ENCODE measurements at regions not wholly inside any gene's neighbourhood (a gene's known extent, or its start where the extent isn't known, plus 50 kb on each side); places are given as distances from the start of the nearest gene placed in this dataset.

- TF ChIP-seq, protein P1, sequence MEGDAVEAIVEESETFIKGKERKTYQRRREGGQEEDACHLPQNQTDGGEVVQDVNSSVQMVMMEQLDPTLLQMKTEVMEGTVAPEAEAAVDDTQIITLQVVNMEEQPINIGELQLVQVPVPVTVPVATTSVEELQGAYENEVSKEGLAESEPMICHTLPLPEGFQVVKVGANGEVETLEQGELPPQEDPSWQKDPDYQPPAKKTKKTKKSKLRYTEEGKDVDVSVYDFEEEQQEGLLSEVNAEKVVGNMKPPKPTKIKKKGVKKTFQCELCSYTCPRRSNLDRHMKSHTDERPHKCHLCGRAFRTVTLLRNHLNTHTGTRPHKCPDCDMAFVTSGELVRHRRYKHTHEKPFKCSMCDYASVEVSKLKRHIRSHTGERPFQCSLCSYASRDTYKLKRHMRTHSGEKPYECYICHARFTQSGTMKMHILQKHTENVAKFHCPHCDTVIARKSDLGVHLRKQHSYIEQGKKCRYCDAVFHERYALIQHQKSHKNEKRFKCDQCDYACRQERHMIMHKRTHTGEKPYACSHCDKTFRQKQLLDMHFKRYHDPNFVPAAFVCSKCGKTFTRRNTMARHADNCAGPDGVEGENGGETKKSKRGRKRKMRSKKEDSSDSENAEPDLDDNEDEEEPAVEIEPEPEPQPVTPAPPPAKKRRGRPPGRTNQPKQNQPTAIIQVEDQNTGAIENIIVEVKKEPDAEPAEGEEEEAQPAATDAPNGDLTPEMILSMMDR (IDR thresholded peaks at IDR 0.05; ENCODE audit: extremely low read depth in 1 of 2, insufficient read depth in 1 of 2, low read depth in 1 of 2, low read length in 2 of 2), result no peak
- TF ChIP-seq POLR2A (IDR thresholded peaks at IDR 0.05; ENCODE audit: low read depth, low read length), result no peak
Measured at GRCh38 chr7:81138870-81139269, 220.0 kb upstream of the SEMA3C start.
